Neural progenitor cell (in vitro differentiated cells): ENCODE measurements at regions not wholly inside any gene's neighbourhood (a gene's known extent, or its start where the extent isn't known, plus 50 kb on each side); places are given as distances from the start of the nearest gene placed in this dataset.

Source experiments
- CTCF ChIP-seq: fragments of 200-600 bp; sonication (generic); IDR thresholded peaks from 2 replicates; pipeline ENCODE4 v1.5.1; 2017; ENCODE audit warnings: antibody characterized with exemption, mild to moderate bottlenecking
- EZH2 ChIP-seq: fragments of 200-600 bp; sonication (generic); IDR thresholded peaks from 2 replicates; pipeline ENCODE4 v1.6.1; 2017; ENCODE audit warnings: antibody characterized with exemption, mild to moderate bottlenecking, moderate library complexity

GRCh38 chr10:52654201-52654600, 118.4 kb downstream of the MBL2 start:
- no peak for TF ChIP-seq CTCF
- TF ChIP-seq EZH2, result no peak
